ENCODE measurements at regions not wholly inside any gene's neighbourhood (a gene's known extent, or its start where the extent isn't known, plus 50 kb on each side); places are given as distances from the start of the nearest gene placed in this dataset.

GRCh38 chr13:84243340-84243739 lies 361.1 kb upstream of the SLITRK1 start:
- TF ChIP-seq CTCF (IDR thresholded peaks at IDR 0.05; ENCODE audit: poor library complexity) (no peak), EZH2 (IDR thresholded peaks at IDR 0.05; ENCODE audit: borderline replicate concordance) (no peak)
